ENCODE measurements at regions not wholly inside any gene's neighbourhood (a gene's known extent, or its start where the extent isn't known, plus 50 kb on each side); places are given as distances from the start of the nearest gene placed in this dataset.

- CTCF ChIA-PET = interaction anchor here (0.7 to 5.1 kb wide), 2 partner anchors 847 to 1365 kb away, joined by 4 to 23 read pairs; no protein-coding TSS in a partner anchor
- Mint-ChIP-seq H3K9me3 (ENCODE audit: unreplicated experiment) (no peaks in the 10 kb centered on the region), H3K27ac (ENCODE audit: low read depth, unreplicated experiment) (peak overlapping the region; percentile 52), H3K4me3 (ENCODE audit: unreplicated experiment) (no peak overlapping the region), H3K4me1 (ENCODE audit: insufficient read depth, unreplicated experiment) (peaks cover 5% of the 10 kb centered on the region), H3K27me3 (ENCODE audit: insufficient read depth, unreplicated experiment) (no peaks in the 10 kb centered on the region), H3K36me3 (ENCODE audit: insufficient read depth, unreplicated experiment) (no peaks in the 10 kb centered on the region)
- no peak for TF ChIP-seq CTCF (IDR thresholded peaks at IDR 0.05; ENCODE audit: unreplicated experiment)
- POLR2A ChIA-PET = no interaction called here
- intact Hi-C loops (cut with micrococcal nuclease) = no loop called here
- no peak for DNase-seq (ENCODE audit: unreplicated experiment)
- no TSS peak for BruUV-seq (replicated peaks)
Observed at GRCh38 chr16:75806487-75806886, 80.2 kb upstream of the CPHXL start.

GRCh38 chr16:75810342-75810741, 84.1 kb upstream of the CPHXL start:
- no peak for DNase-seq (ENCODE audit: unreplicated experiment)
- POLR2A ChIA-PET = no interaction called here
- H3K4me1 Mint-ChIP-seq (ENCODE audit: insufficient read depth, unreplicated experiment) = peaks cover 5% of the 10 kb centered on the region
- CTCF ChIA-PET = interaction anchor here (0.7 to 1.3 kb wide), 4 partner anchors 10 to 1360 kb away, joined by 3 to 5 read pairs (median 3); no protein-coding TSS in a partner anchor
- no peak overlapping the region for H3K27ac Mint-ChIP-seq (ENCODE audit: low read depth, unreplicated experiment)
- no peaks in the 10 kb centered on the region for H3K27me3 Mint-ChIP-seq (ENCODE audit: insufficient read depth, unreplicated experiment)
- no peaks in the 10 kb centered on the region for H3K36me3 Mint-ChIP-seq (ENCODE audit: insufficient read depth, unreplicated experiment)
- intact Hi-C loops (cut with micrococcal nuclease) = no loop called here
- no peak for TF ChIP-seq CTCF (IDR thresholded peaks at IDR 0.05; ENCODE audit: unreplicated experiment)
- no peak overlapping the region for H3K4me3 Mint-ChIP-seq (ENCODE audit: unreplicated experiment)
- BruUV-seq (replicated peaks) = no TSS peak
- H3K9me3 Mint-ChIP-seq (ENCODE audit: unreplicated experiment) = no peaks in the 10 kb centered on the region

- H3K9me3 Mint-ChIP-seq (ENCODE audit: unreplicated experiment) = no peaks in the 10 kb centered on the region
- no peaks in the 10 kb centered on the region for H3K36me3 Mint-ChIP-seq (ENCODE audit: insufficient read depth, unreplicated experiment)
- intact Hi-C loops (cut with micrococcal nuclease) = no loop called here
- H3K27me3 Mint-ChIP-seq (ENCODE audit: insufficient read depth, unreplicated experiment) = no peaks in the 10 kb centered on the region
- CTCF ChIA-PET = no interaction called here
- peaks cover 5% of the 10 kb centered on the region for H3K4me1 Mint-ChIP-seq (ENCODE audit: insufficient read depth, unreplicated experiment)
- POLR2A ChIA-PET = no interaction called here
- no peak overlapping the region for H3K4me3 Mint-ChIP-seq (ENCODE audit: unreplicated experiment)
- no peak for TF ChIP-seq CTCF (IDR thresholded peaks at IDR 0.05; ENCODE audit: unreplicated experiment)
- no peak overlapping the region for H3K27ac Mint-ChIP-seq (ENCODE audit: low read depth, unreplicated experiment)
- no TSS peak for BruUV-seq (replicated peaks)
- DNase-seq (ENCODE audit: unreplicated experiment) = no peak
Observed at GRCh38 chr16:75811020-75811634, 84.8 kb upstream of the CPHXL start.

GRCh38 chr16:75818491-75818890, 92.2 kb upstream of the CPHXL start:
- no peak overlapping the region for H3K27ac Mint-ChIP-seq (ENCODE audit: low read depth, unreplicated experiment)
- H3K4me1 Mint-ChIP-seq (ENCODE audit: insufficient read depth, unreplicated experiment) = peaks cover 20% of the 10 kb centered on the region
- no TSS peak for BruUV-seq (replicated peaks)
- ChIA-PET POLR2A (interaction anchor here (0.8 kb wide), 1 partner anchor 658 kb away, joined by 3 read pairs; no protein-coding TSS in a partner anchor), CTCF (interaction anchor here (0.7 to 1.2 kb wide), 2 partner anchors 17 to 356 kb away, joined by 3 read pairs; no protein-coding TSS in a partner anchor)
- H3K9me3 Mint-ChIP-seq (ENCODE audit: unreplicated experiment) = no peaks in the 10 kb centered on the region
- H3K27me3 Mint-ChIP-seq (ENCODE audit: insufficient read depth, unreplicated experiment) = no peaks in the 10 kb centered on the region
- peak; percentile 63 for DNase-seq (ENCODE audit: unreplicated experiment)
- TF ChIP-seq CTCF (IDR thresholded peaks at IDR 0.05; ENCODE audit: unreplicated experiment) = no peak
- H3K4me3 Mint-ChIP-seq (ENCODE audit: unreplicated experiment) = no peak overlapping the region
- H3K36me3 Mint-ChIP-seq (ENCODE audit: insufficient read depth, unreplicated experiment) = no peaks in the 10 kb centered on the region
- intact Hi-C loops (cut with micrococcal nuclease) = no loop called here
